OCI-LY7 (cell line): ENCODE measurements at regions not wholly inside any gene's neighbourhood (a gene's known extent, or its start where the extent isn't known, plus 50 kb on each side); places are given as distances from the start of the nearest gene placed in this dataset.
"Not testable (repeated sequence)": the region's sequence is repeated elsewhere in the genome, so short reads cannot be mapped to it uniquely, and the experiment has no call there.

Experiments used
- BruUV-seq: library from RNA; stranded (reverse); fragments of 400-500 nt; replicated peaks from 2 replicates; lab custom pipeline; 2021; lab: Mats Ljungman, UMichigan
- CTCF ChIA-PET: fragments of 300-600 bp; sonication (Branson Sonifier 250); formaldehyde crosslinking; loops from one replicate; lab custom pipeline; 2022; ENCODE audit warnings: antibody characterized with exemption; ENCODE audit not compliant: unreplicated experiment; lab: Charles Lee
- POLR2A ChIA-PET: fragments of 300-600 bp; sonication (Branson Sonifier 250); formaldehyde crosslinking; loops from one replicate; lab custom pipeline; 2022; ENCODE audit warnings: antibody characterized with exemption; lab: Charles Lee
- DNase-seq: peaks from one replicate; pipeline ENCODE4 v3.0.0-alpha.2; 2015; ENCODE audit warnings: low spot score
- H2AFZ ChIP-seq: fragments of 200-600 bp; sonication (generic), shearing (Covaris generic); 2 replicates; pipeline ENCODE4 v1.6.1; 2014; ENCODE audit warnings: mild to moderate bottlenecking, antibody characterized with exemption, low read length, moderate library complexity
- H3K27ac ChIP-seq: fragments of 200-600 bp; sonication (generic); 2 replicates; pipeline ENCODE4 v1.5.1; 2014; ENCODE audit warnings: mixed run types, low read depth, mild to moderate bottlenecking, moderate library complexity, low read length, inconsistent platforms; ENCODE audit not compliant: poor library complexity, severe bottlenecking
- H3K36me3 ChIP-seq: fragments of 200-600 bp; sonication (generic); 2 replicates; pipeline ENCODE4 v1.6.1; 2014; ENCODE audit warnings: mild to moderate bottlenecking, antibody characterized with exemption, low read length, moderate library complexity, mixed read lengths; ENCODE audit not compliant: insufficient read depth
- H3K4me1 ChIP-seq: fragments of 200-600 bp; sonication (generic); 2 replicates; pipeline ENCODE4 v1.5.1; 2014; ENCODE audit warnings: mild to moderate bottlenecking, low read length; ENCODE audit not compliant: insufficient read depth, poor library complexity, severe bottlenecking
- H3K4me2 ChIP-seq: fragments of 200-600 bp; sonication (generic); 2 replicates; pipeline ENCODE4 v1.6.1; 2014; ENCODE audit warnings: mild to moderate bottlenecking, low read length
- H3K4me3 ChIP-seq: fragments of 200-600 bp; sonication (generic); 2 replicates; pipeline ENCODE4 v1.5.1; 2014; ENCODE audit warnings: mild to moderate bottlenecking, low read depth, low read length; ENCODE audit not compliant: poor library complexity, severe bottlenecking
- H3K79me2 ChIP-seq: fragments of 200-600 bp; sonication (generic); 2 replicates; pipeline ENCODE4 v1.6.1; 2016; ENCODE audit warnings: low read depth, mild to moderate bottlenecking, low read length, moderate library complexity, mixed read lengths; ENCODE audit not compliant: insufficient read depth
- H3K9me2 ChIP-seq: fragments of 200-600 bp; sonication (generic); 2 replicates; pipeline ENCODE4 v1.6.1; 2016; ENCODE audit warnings: mild to moderate bottlenecking, low read length, mixed read lengths; ENCODE audit not compliant: insufficient read depth
- H3K9me3 ChIP-seq: fragments of 200-600 bp; sonication (generic); 2 replicates; pipeline ENCODE4 v1.6.1; 2014; ENCODE audit warnings: mild to moderate bottlenecking, mixed run types, low read length, mixed read lengths
- H4K20me1 ChIP-seq: fragments of 200-600 bp; sonication (generic); 2 replicates; pipeline ENCODE4 v1.6.1; 2014; ENCODE audit warnings: mild to moderate bottlenecking, antibody characterized with exemption, low read length, moderate library complexity, mixed read lengths; ENCODE audit not compliant: insufficient read depth
- CTCF ChIP-seq: fragments of 200-600 bp; sonication (generic); conservative IDR thresholded peaks from 2 replicates; pipeline ENCODE4 v1.5.1; 2014; ENCODE audit warnings: mild to moderate bottlenecking, antibody characterized with exemption, low read length, moderate library complexity, mixed read lengths
- EZH2phosphoT487 ChIP-seq: fragments of 200-600 bp; sonication (generic); IDR thresholded peaks from 2 replicates; pipeline ENCODE4 v1.6.1; 2018; ENCODE audit warnings: low read depth, borderline replicate concordance, mild to moderate bottlenecking, mixed run types, antibody characterized with exemption, low read length, moderate library complexity, mixed read lengths
- intact Hi-C: fragments of 100-400 bp; cut with micrococcal nuclease; formaldehyde crosslinking; loops from one replicate; pipeline ENCODE4 v1.10.0; 2022; ENCODE audit not compliant: unreplicated experiment

GRCh38 chr20:5464901-5465603 lies 145.8 kb downstream of the GPCPD1 start:
- Histone ChIP-seq H3K9me2 (no peaks in the 10 kb centered on the region), H3K27ac (no peak overlapping the region), H3K4me2 (no peak overlapping the region), H3K4me3 (no peak overlapping the region), H2AFZ (no peak overlapping the region), H3K79me2 (no peaks in the 10 kb centered on the region), H4K20me1 (no peaks in the 10 kb centered on the region), H3K4me1 (no peaks in the 10 kb centered on the region), H3K9me3 (no peaks in the 10 kb centered on the region), H3K36me3 (no peaks in the 10 kb centered on the region)
- no peak for TF ChIP-seq EZH2phosphoT487
- no peak for TF ChIP-seq CTCF
- POLR2A ChIA-PET: interaction anchor here (0.6 kb wide), 1 partner anchor 9 kb away, joined by 5 read pairs; no protein-coding TSS in a partner anchor
- BruUV-seq: no TSS peak
- no peak for DNase-seq
- CTCF ChIA-PET: no interaction called here
- intact Hi-C loops: no loop called here

GRCh38 chr20:5463007-5463686 lies 146.4 kb upstream of the PROKR2 start:
- no TSS peak for BruUV-seq
- Histone ChIP-seq H3K4me3 (no peak overlapping the region), H2AFZ (no peak overlapping the region), H3K4me1 (no peaks in the 10 kb centered on the region), H3K36me3 (no peaks in the 10 kb centered on the region), H3K4me2 (no peak overlapping the region), H3K79me2 (no peaks in the 10 kb centered on the region), H3K9me2 (no peaks in the 10 kb centered on the region), H4K20me1 (no peaks in the 10 kb centered on the region), H3K9me3 (no peaks in the 10 kb centered on the region), H3K27ac (no peak overlapping the region)
- DNase-seq: no peak
- TF ChIP-seq CTCF: no peak
- TF ChIP-seq EZH2phosphoT487: no peak
- CTCF ChIA-PET: no interaction called here
- intact Hi-C loops: no loop called here
- POLR2A ChIA-PET: no interaction called here

- H4K20me1 ChIP-seq, CTCF ChIA-PET: not testable (repeated sequence)
These were observed 137.0 kb upstream of the PROKR2 start for GRCh38 chr20:5453745-5454144.

GRCh38 chr20:5453316-5453715 lies 136.6 kb upstream of the PROKR2 start:
- H3K79me2 ChIP-seq, H3K9me3 ChIP-seq, intact Hi-C loops, CTCF ChIA-PET, H3K9me2 ChIP-seq, H4K20me1 ChIP-seq, H3K27ac ChIP-seq, BruUV-seq, H3K4me2 ChIP-seq, H3K36me3 ChIP-seq, DNase-seq, H3K4me3 ChIP-seq, POLR2A ChIA-PET, H2AFZ ChIP-seq, H3K4me1 ChIP-seq: not testable (repeated sequence)

More at GRCh38 chr20:5453745-5454144, 137.0 kb upstream of the PROKR2 start:
- intact Hi-C loops, H3K9me2 ChIP-seq, H3K4me3 ChIP-seq, H3K79me2 ChIP-seq, H2AFZ ChIP-seq, DNase-seq, POLR2A ChIA-PET, H3K36me3 ChIP-seq, H3K4me1 ChIP-seq, H3K9me3 ChIP-seq, BruUV-seq, H3K27ac ChIP-seq, H3K4me2 ChIP-seq: not testable (repeated sequence)

- H3K4me2 ChIP-seq, H3K79me2 ChIP-seq, intact Hi-C loops, H3K36me3 ChIP-seq, H3K4me1 ChIP-seq, H3K9me2 ChIP-seq, H3K27ac ChIP-seq, H3K9me3 ChIP-seq, POLR2A ChIA-PET, H3K4me3 ChIP-seq, DNase-seq, H4K20me1 ChIP-seq, BruUV-seq, H2AFZ ChIP-seq, CTCF ChIA-PET: not testable (repeated sequence)
These were observed 135.9 kb upstream of the PROKR2 start for GRCh38 chr20:5452691-5453090.
